ENCODE measurements at regions not wholly inside any gene's neighbourhood (a gene's known extent, or its start where the extent isn't known, plus 50 kb on each side); places are given as distances from the start of the nearest gene placed in this dataset.

DNA sequence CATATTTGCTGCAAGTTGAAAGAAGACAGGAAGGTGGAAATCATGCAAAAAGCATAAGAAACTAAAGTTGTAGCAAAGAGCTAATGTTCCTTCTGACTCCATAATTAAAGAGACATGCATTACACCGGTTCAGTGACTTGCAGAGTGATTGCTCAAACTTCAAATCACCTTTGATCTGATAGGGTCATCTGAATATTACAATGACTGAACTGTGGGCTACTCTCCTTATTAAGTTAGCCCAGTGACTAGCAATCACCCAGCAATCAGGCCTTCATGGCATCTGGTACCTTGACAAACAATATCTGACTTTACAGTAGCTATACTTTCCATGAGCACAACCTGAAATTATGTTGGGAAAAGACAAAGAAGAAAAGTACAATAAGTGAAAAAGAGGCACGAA is 84.9 kb downstream of the NREP start:
- H3K9me3 ChIP-seq, result no peaks in the 10 kb centered on the region
- TF ChIP-seq, protein P1, sequence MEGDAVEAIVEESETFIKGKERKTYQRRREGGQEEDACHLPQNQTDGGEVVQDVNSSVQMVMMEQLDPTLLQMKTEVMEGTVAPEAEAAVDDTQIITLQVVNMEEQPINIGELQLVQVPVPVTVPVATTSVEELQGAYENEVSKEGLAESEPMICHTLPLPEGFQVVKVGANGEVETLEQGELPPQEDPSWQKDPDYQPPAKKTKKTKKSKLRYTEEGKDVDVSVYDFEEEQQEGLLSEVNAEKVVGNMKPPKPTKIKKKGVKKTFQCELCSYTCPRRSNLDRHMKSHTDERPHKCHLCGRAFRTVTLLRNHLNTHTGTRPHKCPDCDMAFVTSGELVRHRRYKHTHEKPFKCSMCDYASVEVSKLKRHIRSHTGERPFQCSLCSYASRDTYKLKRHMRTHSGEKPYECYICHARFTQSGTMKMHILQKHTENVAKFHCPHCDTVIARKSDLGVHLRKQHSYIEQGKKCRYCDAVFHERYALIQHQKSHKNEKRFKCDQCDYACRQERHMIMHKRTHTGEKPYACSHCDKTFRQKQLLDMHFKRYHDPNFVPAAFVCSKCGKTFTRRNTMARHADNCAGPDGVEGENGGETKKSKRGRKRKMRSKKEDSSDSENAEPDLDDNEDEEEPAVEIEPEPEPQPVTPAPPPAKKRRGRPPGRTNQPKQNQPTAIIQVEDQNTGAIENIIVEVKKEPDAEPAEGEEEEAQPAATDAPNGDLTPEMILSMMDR (IDR thresholded peaks at IDR 0.05), result no peak
- TF ChIP-seq POLR2A (IDR thresholded peaks at IDR 0.05), result no peak
- TF ChIP-seq EP300 (IDR thresholded peaks at IDR 0.05), result no peak
- no peaks in the 10 kb centered on the region for H3K36me3 ChIP-seq
- no peak overlapping the region for H3K4me3 ChIP-seq
- intact Hi-C loops (cut with DNase I), result no loop called here
- no peaks in the 10 kb centered on the region for H3K4me1 ChIP-seq (ENCODE audit: insufficient read depth)
- no peaks in the 10 kb centered on the region for H3K27me3 ChIP-seq
- no peak overlapping the region for H3K27ac ChIP-seq
- DNase-seq, result no peak
- WGBS, 3 donors, result 97% methylated on average over 2 of the region's 2 CpGs

DNA sequence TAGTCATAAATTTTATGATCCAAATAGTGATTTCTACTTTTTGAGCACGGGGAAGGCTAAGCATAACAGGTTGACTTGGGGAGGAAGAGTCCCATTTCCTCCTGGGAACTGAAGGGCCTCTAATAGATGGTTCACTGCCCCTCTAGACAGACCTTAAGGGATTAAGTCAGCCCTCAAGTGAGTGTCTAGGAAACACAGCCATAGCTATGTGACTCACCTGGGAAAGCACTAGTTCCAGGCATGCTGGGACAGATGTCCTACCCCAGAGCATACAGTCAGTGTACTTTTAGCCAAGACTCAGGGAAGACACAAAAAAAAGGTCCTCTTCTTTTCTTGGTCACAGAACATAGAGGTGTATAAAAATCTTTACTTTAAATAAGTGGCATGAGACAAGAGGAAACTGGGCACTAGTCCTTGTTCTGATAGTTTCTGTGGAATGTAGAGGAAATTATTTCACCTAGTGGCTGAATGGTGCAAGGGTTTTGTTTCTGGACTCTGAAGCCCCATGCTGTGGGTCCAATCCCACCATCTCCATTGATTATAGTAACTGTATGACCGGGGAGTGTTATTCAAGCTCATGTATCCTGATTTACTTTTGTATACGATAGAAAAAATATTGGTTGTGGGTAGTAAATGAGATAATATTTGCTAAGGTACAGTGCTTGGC is 86.0 kb downstream of the NREP start:
- Histone ChIP-seq H3K27ac (no peak overlapping the region), H3K27me3 (no peaks in the 10 kb centered on the region), H3K4me3 (no peak overlapping the region), H3K36me3 (no peaks in the 10 kb centered on the region), H3K9me3 (no peaks in the 10 kb centered on the region), H3K4me1 (ENCODE audit: insufficient read depth) (no peaks in the 10 kb centered on the region)
- WGBS, 3 donors, result 67 to 94% (median 81%) methylated on average over 3 of the region's 3 CpGs
- intact Hi-C loops (cut with DNase I), result no loop called here
- DNase-seq, result no peak
- TF ChIP-seq POLR2A (IDR thresholded peaks at IDR 0.05) (no peak), EP300 (IDR thresholded peaks at IDR 0.05) (no peak)
- TF ChIP-seq, protein P1 (IDR thresholded peaks at IDR 0.05), result no peak

DNA sequence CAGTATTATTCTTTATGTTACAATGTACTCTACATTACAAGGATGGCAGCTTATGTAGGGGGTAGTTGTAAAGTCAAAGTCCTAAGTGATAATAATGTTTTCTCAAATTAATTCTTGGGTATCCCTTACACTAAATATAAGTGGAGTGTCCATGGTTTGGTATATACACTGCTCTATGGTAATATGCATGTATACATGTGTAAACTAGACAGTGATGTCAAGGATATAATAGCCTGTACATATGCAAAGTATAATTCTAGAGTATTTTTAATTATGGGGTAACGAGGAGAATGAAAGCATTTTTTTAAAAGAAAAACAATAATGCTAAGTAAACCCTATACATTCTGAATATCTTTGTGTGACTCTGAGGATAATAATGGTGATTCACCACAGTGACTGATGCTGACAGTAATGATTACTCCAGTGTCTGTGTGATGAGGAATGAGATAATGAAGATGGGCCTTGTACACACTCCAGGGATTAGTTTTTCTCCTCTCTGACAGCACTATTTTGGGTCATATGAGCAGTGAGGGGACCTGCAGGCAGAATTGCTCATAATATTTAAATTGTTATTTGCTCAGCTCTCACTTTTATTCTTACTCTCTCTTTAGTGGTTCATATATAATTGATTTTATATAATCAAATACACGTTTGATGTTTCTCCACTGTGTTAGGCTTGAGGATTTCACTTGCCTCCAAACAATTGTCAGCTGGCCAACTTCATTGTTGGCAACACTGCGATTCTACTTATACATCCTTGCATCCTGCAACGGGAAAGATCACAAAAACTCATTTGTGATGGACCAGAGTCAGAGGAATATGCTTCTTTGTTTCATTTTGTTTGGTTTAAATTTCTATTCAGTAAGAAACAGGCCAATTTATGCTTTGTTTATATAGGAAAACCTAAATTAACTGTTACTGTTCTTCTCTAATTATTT is 88.2 kb downstream of the NREP start:
- Histone ChIP-seq H3K27ac (no peak overlapping the region), H3K27me3 (no peaks in the 10 kb centered on the region), H3K9me3 (no peaks in the 10 kb centered on the region), H3K36me3 (no peaks in the 10 kb centered on the region), H3K4me3 (no peak overlapping the region), H3K4me1 (ENCODE audit: insufficient read depth) (no peaks in the 10 kb centered on the region)
- WGBS, 3 donors, result 80 to 83% (median 82%) methylated on average over 4 of the region's 4 CpGs
- no peak for TF ChIP-seq EP300 (IDR thresholded peaks at IDR 0.05)
- TF ChIP-seq, protein P1 (IDR thresholded peaks at IDR 0.05), result no peak
- TF ChIP-seq POLR2A (IDR thresholded peaks at IDR 0.05), result no peak
- no peak for DNase-seq
- intact Hi-C loops (cut with DNase I), result no loop called here

DNA sequence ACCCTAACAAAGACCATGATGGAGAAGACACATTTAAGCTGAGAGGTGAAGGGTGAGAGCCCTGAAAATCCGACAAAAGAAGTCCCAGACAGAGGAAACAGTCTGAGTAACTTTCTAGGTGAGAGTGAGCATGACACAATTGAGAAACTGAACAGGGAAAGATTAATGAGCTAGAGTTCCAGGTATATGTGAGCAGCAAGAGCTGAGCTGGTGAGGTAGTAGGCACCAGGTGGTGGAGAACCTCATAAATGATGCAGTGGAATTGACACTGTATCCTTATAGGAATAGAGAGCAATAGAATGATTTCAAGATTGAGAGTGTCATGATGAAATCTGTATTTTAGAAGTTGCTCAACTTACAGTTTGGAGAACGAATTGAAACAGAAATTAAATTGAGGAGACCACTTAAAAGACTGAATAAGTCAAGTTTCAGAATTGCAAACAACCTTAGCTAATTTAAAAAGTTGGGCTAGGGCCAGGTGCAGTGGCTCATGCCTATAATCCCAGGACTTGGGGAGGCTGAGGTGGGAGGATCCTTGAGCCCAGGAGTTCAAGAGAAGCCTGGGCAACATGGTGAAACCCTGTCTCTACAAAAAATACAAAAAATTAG is 89.8 kb downstream of the NREP start:
- intact Hi-C loops (cut with DNase I), result no loop called here
- no peak overlapping the region for H3K4me3 ChIP-seq
- H3K27ac ChIP-seq, result no peak overlapping the region
- WGBS, 3 donors, result 79 to 82% (median 81%) methylated on average over 2 of the region's 2 CpGs
- no peaks in the 10 kb centered on the region for H3K4me1 ChIP-seq (ENCODE audit: insufficient read depth)
- H3K9me3 ChIP-seq, result no peaks in the 10 kb centered on the region
- no peaks in the 10 kb centered on the region for H3K36me3 ChIP-seq
- no peak for DNase-seq
- no peak for TF ChIP-seq POLR2A (IDR thresholded peaks at IDR 0.05)
- TF ChIP-seq EP300 (IDR thresholded peaks at IDR 0.05), result no peak
- TF ChIP-seq, protein P1 (IDR thresholded peaks at IDR 0.05), result no peak
- H3K27me3 ChIP-seq, result no peaks in the 10 kb centered on the region
